ENCODE measurements at regions not wholly inside any gene's neighbourhood (a gene's known extent, or its start where the extent isn't known, plus 50 kb on each side); places are given as distances from the start of the nearest gene placed in this dataset.
"Not testable (repeated sequence)": the region's sequence is repeated elsewhere in the genome, so short reads cannot be mapped to it uniquely, and the experiment has no call there.

DNA sequence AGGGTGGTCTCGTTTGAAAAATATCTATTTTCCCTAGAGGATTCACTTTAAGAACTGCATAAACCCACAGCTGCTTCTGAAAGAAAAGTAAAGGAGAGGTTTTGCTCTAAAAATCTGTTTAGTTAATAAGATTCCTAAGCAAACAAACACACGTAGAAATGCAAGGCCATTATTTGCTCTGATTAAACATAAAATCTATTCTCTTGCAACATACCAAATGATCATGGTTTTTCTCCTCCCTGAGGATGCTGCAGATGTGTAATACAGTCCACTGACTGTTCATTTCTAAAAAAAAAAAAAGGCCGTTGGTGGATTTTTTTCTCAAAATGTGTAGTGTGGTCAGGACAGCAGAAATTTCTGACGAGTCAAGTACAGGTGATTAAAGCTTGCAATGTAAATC, 98.6 kb downstream of the BUB3 start:
- no peak overlapping the region for H3K27ac ChIP-seq
- WGBS, 5 donors, result 46 to 56% (median 50%) methylated on average over 4 of the region's 4 CpGs
- TF ChIP-seq, protein P1, sequence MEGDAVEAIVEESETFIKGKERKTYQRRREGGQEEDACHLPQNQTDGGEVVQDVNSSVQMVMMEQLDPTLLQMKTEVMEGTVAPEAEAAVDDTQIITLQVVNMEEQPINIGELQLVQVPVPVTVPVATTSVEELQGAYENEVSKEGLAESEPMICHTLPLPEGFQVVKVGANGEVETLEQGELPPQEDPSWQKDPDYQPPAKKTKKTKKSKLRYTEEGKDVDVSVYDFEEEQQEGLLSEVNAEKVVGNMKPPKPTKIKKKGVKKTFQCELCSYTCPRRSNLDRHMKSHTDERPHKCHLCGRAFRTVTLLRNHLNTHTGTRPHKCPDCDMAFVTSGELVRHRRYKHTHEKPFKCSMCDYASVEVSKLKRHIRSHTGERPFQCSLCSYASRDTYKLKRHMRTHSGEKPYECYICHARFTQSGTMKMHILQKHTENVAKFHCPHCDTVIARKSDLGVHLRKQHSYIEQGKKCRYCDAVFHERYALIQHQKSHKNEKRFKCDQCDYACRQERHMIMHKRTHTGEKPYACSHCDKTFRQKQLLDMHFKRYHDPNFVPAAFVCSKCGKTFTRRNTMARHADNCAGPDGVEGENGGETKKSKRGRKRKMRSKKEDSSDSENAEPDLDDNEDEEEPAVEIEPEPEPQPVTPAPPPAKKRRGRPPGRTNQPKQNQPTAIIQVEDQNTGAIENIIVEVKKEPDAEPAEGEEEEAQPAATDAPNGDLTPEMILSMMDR (IDR thresholded peaks at IDR 0.05), result no peak
- TF ChIP-seq POLR2A (IDR thresholded peaks at IDR 0.05) (no peak), EP300 (IDR thresholded peaks at IDR 0.05) (no peak), POLR2AphosphoS5 (IDR thresholded peaks at IDR 0.05) (no peak)
- no peaks in the 10 kb centered on the region for H3K9me3 ChIP-seq
- intact Hi-C loops (cut with DNase I; ENCODE audit: low total_unique reads), result no loop called here
- DNase-seq, result no peak
- H3K36me3 ChIP-seq, result no peaks in the 10 kb centered on the region
- H3K4me1 ChIP-seq, result no peaks in the 10 kb centered on the region
- H3K27me3 ChIP-seq, result no peaks in the 10 kb centered on the region
- H3K4me3 ChIP-seq, result no peak overlapping the region

DNA sequence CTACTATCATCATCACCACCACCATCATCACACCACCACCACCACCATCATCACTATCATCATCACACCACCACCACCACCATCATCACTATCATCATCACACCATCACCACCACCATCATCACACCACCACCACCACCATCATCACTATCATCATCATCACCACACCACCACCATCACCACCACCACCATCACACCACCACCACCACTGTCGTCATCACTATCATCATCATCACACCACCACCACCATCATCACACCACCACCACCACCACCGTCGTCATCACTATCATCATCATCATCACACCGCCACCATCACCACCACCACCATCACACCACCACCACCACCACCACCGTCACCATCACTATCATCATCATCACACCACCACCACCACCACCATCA, 100.1 kb downstream of the BUB3 start:
- H3K27me3 ChIP-seq; H3K4me3 ChIP-seq; H3K36me3 ChIP-seq; H3K4me1 ChIP-seq; intact Hi-C loops (cut with DNase I; ENCODE audit: low total_unique reads); H3K27ac ChIP-seq; H3K9me3 ChIP-seq; DNase-seq: not testable (repeated sequence)
- 75 to 88% (median 83%) methylated on average over 5 of the region's 5 CpGs for WGBS, 5 donors

DNA sequence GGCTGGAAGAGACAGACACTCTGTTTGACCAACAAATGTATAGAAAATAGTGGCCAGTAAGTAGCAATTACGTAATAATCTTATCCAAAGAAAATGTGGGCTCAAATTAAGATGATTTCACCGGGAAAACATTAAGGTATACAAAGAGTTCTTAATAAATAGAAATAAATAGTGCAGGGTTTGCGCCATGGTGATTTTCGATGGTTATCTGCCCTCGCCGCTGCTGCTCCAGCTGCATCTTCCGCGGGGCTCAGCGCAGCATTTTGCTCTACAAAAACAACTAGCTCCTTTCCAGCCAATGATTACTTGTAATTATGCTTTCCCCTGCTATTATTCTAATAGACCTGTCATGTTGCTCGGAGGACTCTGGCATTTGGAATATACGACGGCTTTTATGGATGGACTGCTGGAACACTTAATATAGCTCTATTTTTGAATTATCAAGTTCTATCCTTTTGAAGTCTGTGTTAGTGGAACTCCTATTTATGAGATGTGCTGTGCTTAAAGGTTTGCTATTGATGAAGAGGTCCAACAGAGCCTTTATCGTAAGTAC, 103.8 kb downstream of the BUB3 start:
- 91 to 94% (median 93%) methylated on average over 13 of the region's 13 CpGs for WGBS, 5 donors
- Histone ChIP-seq H3K27ac (no peak overlapping the region), H3K4me1 (no peaks in the 10 kb centered on the region), H3K4me3 (no peak overlapping the region), H3K36me3 (no peaks in the 10 kb centered on the region), H3K27me3 (no peaks in the 10 kb centered on the region), H3K9me3 (no peaks in the 10 kb centered on the region)
- no peak for TF ChIP-seq POLR2A (IDR thresholded peaks at IDR 0.05)
- intact Hi-C loops (cut with DNase I; ENCODE audit: low total_unique reads), result no loop called here
- DNase-seq, result no peak

DNA sequence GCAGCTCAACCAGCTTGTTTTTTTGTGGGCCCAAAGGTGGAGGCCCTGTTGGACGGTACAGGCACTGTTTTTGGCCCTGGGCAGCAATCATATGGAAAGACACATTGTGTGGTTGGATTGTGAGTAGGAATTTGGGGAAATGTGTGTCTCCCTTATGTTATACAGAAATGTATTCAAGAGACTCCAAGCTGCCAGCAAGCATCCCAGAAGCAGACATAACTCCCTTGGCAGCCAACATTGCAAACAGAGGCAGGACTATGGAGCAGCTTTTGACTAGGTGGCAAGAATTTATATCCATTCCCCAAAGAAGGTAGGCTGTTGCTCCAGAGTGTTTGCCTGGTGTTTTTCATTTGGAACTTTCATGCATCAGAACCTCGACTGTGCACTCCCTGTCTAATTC, 104.9 kb downstream of the BUB3 start:
- TF ChIP-seq, protein P1 (IDR thresholded peaks at IDR 0.05), result no peak
- TF ChIP-seq POLR2AphosphoS5 (IDR thresholded peaks at IDR 0.05), result no peak
- TF ChIP-seq EP300 (IDR thresholded peaks at IDR 0.05), result no peak
- TF ChIP-seq POLR2A (IDR thresholded peaks at IDR 0.05), result no peak
- Histone ChIP-seq H3K9me3 (no peaks in the 10 kb centered on the region), H3K27me3 (no peaks in the 10 kb centered on the region), H3K4me1 (no peaks in the 10 kb centered on the region), H3K36me3 (no peaks in the 10 kb centered on the region), H3K4me3 (no peak overlapping the region), H3K27ac (no peak overlapping the region)
- no peak for DNase-seq
- 70 to 82% (median 73%) methylated on average over 2 of the region's 2 CpGs for WGBS, 5 donors
- intact Hi-C loops (cut with DNase I; ENCODE audit: low total_unique reads), result no loop called here

DNA sequence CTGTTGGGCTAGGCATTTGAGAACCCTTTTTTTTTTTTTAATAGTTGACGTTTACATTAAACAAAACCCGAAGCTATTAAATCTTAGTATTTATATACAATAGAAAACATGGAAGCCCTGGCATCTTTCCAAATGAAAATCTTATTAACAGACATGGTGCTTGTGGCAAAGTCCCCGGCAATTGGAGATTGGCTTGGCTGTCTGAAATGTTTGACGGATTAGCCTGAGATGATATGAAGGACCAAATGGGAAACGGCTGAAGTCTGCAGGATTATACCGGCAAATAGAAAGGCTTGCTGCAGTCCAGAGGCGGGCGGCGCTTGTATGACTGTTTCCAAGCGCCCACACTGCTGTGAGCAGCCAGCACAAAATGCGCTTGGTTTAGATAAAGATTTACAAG, 105.6 kb downstream of the BUB3 start:
- H3K4me3 ChIP-seq, result no peak overlapping the region
- TF ChIP-seq POLR2AphosphoS5 (IDR thresholded peaks at IDR 0.05) (no peak), POLR2A (IDR thresholded peaks at IDR 0.05) (no peak), EP300 (IDR thresholded peaks at IDR 0.05) (no peak)
- TF ChIP-seq, protein P1 (IDR thresholded peaks at IDR 0.05), result no peak
- no peaks in the 10 kb centered on the region for H3K27me3 ChIP-seq
- H3K9me3 ChIP-seq, result no peaks in the 10 kb centered on the region
- H3K4me1 ChIP-seq, result no peaks in the 10 kb centered on the region
- DNase-seq, result peak in 1 of 2 donors; percentile 23
- H3K36me3 ChIP-seq, result no peaks in the 10 kb centered on the region
- intact Hi-C loops (cut with DNase I; ENCODE audit: low total_unique reads), result no loop called here
- no peak overlapping the region for H3K27ac ChIP-seq
- 56 to 67% (median 57%) methylated on average over 11 of the region's 11 CpGs for WGBS, 5 donors

All from stomach (tissue), 8 donors.